GM19395 (cell line): ENCODE measurements at regions not wholly inside any gene's neighbourhood (a gene's known extent, or its start where the extent isn't known, plus 50 kb on each side); places are given as distances from the start of the nearest gene placed in this dataset.
"Not testable (repeated sequence)": the region's sequence is repeated elsewhere in the genome, so short reads cannot be mapped to it uniquely, and the experiment has no call there.

Experiments
- ATAC-seq: cut with Tn5 transposase; IDR thresholded peaks from one replicate; pipeline ENCODE4 v1.9.1; 2021; ENCODE audit warnings: mild to moderate bottlenecking, moderate library complexity; ENCODE audit not compliant: unreplicated experiment

DNA sequence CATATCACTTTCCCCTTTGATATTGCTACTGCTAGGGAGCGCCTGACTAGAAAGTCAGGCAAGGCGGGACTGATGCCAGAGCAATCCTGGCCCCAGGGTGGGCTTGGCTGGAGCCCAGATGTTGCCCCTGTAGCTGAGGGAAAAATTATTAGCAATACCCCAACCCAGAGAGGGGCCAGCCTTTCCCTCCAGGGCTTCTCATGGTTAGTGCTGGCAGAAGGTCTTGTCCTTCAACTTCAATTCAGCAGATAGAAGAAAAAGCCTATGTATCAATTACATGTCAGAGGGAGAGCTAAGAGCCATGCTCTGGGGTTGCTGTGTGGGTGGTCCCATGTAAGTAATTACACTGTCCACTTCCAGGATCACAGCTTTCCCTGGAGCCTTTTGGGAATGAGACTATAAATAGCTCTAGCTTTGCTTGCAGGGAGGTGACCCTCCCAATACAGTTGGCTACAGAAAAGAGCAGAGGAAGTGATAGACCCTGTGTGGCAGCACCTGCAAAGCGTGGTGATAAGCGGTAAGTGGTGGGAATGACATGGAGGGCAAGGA, 579.1 kb downstream of the CCSER2 start:
- no peak for ATAC-seq

DNA sequence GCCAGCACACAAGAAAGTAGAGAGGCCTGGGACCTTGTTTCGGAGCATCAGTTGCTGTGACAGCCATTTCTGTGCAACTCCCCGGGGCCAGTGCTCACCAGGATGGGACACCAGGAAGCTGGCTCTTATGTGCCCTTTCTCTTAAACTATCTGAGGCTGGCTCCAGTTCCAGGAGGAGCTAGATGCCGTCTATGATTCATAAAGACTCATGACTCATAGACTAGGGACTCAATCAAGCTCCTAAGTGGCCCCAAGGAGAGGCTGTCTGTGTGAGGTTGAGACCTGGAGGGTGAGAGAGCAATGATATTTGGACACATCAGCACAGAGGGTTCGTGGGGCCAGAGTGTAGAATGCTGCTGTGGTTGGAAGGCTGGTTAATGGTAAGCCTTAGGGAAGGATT, 580.1 kb downstream of the CCSER2 start:
- ATAC-seq, result no peak

DNA sequence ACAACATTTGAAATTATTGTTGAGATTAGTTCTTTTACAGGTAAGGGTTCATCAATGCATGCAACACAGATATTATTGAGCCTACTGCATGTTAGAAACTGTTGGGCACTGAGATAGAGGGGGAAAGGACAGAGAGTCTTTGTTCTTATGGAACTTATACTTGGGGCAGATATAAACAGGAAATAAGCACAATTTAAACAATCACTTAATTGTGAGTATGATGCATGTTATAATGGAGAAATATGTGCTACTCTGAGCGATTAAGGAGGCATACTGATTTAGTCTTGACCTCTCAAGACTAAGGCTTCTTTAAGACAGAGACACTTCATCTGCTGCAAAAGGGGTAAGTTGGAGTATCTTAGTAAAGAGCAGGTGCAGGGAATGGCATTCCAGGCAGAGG, 593.3 kb downstream of the CCSER2 start:
- ATAC-seq, result no peak

DNA sequence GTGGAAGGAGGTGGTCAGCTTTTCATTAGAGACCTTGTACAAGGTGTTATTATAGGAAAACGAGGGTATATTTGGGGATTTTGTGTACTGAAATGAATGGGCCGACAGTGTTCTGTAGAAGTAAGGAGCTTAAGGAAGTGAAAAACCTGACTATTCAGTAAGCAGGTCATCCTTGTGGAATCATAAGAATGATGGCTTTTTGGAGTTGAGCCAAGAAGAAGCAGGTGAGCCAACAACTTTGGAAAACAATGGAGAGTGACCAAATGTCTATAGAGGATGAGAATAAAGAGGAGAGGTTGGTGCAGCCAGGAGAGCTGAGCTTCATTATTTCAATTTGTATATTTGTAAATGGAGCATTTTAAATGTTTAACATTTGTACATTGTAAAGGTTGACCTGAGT, 595.7 kb downstream of the CCSER2 start:
- ATAC-seq, result no peak

DNA sequence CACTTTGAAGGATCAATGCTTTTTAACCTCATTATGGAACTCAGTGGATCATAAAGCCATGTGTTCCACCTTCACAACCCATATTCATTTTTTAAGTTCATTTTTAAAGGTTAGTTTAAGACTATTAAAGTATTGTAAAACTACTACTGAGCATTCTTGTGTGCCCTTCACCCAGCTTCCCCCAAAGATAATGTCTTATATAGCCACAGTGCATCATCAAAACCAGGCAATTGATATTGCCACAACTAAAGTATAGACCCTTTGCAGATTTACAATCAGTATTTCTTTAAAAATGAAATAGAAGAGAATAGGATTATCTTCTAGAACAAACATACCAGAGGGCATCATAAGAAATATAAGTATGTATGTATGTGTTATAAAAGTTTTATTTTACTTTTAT, 597.1 kb downstream of the CCSER2 start:
- no peak for ATAC-seq

DNA sequence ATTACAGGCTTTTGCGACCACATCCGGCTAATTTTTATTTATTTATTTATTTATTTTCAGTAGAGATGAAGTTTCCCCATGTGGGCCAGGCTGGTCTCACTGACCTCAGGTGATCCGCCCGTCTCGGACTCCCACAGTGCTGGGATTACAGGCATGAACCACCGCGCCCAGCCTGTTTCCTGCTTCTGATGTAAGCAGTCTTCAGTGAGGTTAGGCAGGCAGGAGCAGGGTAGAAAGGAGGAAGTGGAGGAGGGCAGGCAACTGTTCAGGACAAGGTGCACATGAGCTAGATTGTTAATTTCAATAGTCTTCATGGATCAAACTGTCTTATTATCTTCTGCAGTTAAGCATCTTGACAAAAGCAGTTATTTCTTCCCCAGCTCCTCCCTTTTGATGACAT, 605.0 kb downstream of the CCSER2 start:
- no peak for ATAC-seq

DNA sequence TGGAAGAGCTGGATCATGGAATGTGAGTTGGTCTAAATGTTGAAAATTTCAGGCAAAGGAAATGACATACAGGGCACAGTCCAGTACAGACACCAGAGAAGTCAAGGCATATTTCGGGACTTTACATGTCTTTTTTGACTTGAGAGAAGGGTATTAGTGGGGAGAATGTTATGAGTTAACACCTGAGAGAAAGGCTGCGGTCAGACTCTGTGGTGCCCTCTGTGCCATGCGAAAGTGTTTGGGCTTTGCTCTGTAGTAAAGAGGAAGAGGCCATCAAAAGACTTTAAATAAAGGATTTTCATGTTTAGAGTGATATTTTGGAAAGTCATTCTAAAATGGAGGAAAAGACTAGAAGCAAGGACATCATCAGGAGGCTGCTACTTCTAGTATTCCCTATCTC, 607.4 kb downstream of the CCSER2 start:
- no peak for ATAC-seq

DNA sequence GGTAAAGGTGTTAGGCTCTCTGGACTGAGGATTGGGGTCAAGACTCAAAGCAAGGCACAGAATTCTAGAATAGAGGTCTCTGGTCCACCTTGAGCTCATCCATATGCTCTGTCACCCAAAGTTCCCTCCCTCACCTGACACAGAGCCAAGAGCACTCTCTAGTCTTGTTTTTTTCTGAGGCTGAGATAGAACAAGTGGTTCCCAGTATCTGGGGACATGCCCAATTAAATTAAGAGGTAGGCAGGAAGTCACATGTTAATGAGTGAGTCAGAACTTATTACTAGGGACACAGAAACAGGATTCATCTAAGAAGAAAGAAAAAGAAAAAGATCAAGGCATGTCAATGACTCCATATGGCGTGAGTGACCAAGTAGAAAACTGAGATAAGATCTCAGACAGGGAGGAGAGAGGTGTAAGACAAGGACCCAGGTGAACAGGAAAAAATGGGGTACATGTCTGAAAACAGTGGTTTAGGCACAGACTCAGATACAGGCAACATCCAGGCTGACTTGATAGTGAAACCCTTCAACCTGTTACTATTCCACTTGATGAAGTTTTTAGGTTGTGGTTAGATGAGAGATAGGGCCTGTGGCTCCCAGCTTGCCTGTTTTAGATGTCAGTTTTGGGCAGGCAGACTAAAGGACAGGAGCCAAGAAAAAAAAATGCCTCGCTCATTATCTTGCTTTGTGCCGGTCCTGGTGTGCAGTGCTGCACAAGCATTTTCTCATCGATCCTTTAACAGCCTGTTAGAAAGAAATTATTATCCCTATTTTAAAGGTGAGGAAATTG, 609.9 kb downstream of the CCSER2 start:
- no peak for ATAC-seq

DNA sequence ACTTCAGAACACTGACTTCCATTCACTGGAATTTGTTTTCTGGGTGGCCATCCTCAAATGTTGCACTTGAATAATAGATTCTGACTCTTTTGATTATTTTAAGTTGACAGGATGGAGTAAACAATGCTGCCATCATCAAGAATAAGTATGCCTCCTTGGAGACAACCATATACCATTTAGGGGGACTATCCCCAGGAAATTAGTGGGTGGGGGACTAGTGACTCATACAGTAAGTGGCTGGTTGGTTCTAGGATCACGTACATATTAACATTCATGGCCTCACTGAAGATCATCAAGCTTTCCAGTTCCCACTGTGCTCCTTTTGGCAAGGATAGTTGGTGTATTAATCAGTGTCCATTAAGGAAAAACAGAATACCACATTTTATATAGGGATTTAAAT, 615.2 kb downstream of the CCSER2 start:
- ATAC-seq, result no peak

DNA sequence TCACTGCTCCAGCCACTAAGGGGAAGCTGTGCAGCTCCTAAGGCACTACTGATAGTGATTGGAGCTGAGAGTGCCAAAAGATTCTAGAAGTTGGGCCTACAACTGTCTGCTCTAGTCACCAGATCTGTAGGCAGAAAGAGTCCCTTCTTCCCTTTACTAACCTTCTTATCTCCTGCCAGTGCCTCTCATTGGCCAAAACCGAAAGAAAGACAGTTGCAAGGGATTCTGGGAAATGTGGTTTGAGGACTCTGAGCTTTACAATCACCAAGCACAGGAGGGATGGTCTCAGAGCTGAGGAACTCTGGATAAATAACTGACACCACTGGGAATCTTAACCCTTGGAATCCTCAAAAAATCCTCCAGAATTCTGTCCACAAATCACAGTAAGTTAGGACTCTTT, 615.8 kb downstream of the CCSER2 start:
- no peak for ATAC-seq

DNA sequence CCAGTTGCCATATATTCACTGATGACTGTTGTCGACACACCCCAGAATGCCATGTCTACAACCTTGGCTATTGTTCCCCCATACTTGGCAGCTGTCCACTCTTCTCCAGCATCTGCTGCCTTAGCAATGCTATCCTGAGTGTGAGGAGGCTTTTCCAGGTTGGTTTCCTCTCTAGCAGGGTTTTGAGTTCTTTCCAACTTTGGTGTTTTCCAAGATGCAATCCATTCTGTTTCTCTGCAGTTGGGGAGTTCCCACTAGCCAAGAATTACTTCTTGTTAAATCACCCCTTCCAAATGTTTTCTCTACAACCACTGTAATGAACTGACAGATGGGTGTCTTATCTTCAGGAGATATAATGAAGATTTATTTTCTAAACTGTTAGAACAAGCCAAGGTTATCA, 617.4 kb downstream of the CCSER2 start:
- ATAC-seq, result no peak

DNA sequence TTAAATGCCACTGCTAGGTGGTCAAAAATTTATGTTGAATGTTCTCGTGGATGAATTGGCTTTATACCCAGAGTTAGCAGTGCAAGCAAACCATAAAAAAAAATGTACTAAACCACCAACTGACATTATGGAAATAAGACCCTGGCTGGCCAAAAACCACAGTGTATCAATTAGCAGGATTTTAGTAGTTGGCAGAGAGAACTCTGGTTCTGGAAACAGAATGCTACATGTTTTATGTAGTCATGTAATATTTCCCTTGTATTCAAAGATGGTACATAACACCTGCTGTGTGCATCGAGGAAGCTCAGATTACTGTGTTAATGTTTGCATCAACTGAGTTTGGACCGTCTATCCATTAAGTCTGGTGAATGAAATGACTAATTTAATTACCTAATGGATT, 618.5 kb downstream of the CCSER2 start:
- ATAC-seq, result no peak

DNA sequence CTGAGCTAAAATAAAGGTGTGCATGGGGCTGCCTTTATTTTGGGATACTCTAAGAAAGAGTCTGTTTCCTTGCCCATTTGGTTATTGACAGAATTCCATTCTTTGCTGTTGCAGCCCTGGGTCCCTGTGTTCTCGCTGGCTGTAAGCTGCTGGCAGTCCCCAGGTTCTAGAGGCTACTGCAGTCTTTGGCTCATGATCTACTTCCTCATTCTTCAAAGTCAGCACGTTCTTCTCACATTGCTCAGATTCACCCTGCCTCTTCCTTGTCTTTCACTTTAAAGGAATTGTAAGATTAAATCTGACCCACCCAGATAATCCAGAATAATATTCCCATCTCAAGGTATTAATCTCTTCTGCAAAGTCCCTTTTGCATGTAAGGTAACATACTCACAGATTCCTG, 620.3 kb downstream of the CCSER2 start:
- no peak for ATAC-seq

DNA sequence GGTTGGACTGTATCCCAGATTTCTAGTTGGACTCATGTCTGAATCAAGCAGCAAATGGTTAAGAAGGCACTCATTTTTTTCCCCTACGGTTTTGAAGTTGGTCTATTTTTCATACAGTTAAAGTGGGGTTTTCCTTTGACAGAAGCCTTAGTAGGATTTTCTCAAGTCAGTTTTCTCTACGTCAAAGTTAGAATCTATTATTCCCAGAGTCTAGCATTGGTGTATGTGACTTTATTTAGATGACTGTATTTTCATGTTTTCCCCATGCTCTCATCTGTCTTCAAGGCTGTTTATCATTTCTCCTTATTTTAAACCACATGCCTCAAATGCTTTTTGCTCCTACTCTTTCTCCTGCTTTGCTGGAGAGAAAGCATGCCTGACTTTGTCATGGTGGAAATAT, 623.2 kb downstream of the CCSER2 start:
- ATAC-seq, result no peak

DNA sequence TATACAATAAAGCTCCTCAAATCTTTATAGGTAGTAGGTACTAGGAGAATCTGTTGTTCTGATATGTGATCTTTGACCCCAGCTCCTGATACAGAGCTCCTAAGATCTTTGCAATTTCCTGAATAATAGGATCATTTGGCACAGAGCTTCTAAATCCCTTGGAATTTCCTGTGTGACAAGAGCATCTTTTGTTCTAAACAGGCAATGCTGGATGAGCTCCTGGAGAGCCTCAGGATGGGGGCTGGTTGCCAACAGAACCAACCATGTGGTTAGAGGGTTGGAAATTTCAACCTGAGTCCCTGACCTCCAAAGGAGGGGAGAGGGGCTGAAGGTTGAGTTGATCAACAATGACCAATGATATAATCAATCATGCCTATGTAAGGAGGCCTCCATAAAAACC, 629.0 kb downstream of the CCSER2 start:
- ATAC-seq, result no peak

DNA sequence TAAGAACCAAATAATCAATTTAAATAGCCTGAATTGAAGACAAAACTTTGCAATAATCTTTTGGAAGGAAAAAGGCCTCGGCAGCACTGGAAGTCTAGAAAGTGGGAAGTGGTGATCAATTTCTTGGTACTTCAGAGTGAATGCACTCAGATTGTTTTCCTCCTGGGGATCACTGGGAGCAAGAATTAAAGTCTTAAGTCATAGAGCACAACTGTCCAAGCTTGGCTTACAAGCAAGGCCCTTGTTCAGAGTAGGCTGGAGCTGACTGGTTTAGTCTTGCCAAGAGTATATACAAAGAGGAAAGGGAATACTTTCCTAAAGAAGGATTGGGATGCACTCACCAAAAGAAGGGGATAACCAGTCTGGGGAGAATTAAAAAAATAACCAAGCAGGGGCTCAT, 637.1 kb downstream of the CCSER2 start:
- ATAC-seq, result no peak

DNA sequence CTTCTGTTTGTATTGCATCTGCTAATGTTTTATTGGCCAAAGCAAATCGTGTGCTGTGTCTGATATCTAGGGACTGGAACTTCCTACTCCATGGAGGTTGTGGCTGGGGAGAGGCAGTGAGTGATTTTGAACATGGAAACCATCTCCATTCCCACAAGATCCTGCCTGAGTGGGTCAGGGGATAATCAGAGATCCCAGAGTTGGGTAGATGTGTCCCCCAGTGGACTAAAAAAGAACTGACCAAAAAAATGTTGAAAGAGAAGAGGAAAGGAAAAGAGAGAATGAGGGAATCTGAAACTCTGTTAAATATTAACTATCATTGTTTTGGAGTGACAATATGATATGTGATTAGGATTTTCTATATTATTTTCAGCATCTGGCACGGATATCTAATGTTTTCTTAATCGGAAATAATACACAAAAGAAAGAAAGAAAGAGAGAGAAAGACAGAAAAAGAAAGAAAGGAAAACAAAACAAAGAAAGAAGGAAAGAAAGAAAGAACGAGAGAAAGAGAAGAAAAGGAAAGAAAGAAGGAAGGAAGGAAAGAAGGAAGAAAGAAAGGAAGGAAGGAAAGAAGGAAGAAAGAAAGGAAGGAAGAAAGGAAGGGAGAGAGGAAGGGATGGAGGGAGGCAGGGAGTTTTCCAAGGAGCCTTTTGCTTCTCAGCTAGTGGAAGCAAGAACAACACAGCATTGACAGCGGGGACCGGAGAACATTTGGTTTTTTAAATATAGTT, 638.5 kb downstream of the CCSER2 start:
- ATAC-seq, result no peak

DNA sequence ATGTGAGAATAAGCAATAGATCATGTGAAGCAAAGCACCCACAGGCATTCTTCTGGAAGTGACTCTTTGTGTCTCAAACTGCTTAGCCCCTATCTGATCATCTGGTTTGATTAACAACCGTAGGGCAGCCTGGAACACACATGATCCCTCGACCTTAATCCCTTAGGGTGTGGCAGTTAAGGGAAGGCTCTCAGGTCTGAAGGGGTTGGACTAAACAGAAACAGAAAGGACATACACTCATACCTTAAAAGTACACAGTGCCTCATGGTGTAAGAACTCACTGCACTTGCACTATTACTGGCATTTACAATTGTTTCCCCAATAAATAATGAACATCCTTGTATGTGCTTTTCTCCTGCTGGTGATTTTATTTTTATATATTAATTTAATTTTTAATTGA, 640.9 kb downstream of the CCSER2 start:
- not testable (repeated sequence) for ATAC-seq

DNA sequence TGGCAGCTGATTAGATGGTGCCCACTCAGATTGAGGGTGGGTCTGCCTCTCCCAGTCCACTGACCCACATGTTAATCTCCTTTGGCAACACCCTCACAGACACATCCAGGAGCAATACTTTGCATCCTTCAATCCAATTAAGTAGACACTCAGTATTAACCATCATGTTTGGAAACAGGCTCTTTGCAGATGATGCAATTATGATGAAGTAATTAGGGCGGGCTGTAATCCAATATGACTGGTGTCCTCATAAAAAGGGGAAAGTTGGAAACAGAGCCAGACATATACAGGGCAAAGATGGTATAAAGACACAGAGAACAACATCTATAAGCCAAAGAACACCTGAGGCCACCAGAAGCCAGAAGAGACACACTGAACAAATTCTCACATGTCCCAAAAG, 658.6 kb downstream of the CCSER2 start:
- no peak for ATAC-seq

DNA sequence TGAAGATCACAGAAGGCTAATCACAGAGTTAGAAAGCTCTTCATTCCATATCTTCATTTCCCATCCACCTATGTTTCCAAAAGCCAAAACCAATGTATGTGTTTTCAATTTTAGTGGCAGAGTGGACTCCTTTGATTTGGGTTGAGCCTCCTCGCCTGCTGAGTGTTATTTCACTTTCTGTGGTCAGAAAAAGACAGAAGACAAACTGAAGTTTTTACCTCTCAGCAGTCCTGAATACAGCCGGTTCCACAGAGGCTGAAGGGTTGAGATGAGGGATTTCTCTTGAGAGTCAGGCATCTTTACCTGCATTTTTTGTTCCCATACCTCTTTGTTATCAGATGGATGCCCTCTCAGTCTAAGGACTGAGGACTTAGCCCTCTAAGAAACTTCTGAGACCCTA, 659.6 kb downstream of the CCSER2 start:
- no peak for ATAC-seq

DNA sequence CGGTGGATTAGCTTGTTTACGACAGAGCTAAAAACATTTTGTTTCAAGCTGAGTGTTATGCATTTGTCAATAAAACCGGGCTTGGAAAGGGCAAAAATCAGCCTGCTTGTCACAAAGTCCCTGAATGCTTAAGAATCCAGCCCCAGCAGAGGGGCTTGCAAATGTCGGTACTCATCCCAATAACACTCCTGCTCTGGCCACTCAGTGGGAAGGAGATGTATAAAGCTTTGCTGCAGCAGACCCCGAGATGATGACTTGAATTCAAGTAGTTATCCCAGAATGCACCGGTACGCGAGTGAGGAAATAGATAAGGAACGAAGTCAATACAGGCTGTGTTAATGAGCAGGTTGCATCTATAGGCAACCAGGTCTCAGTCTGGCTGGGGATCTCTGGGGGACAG, 662.3 kb downstream of the CCSER2 start:
- ATAC-seq, result no peak

DNA sequence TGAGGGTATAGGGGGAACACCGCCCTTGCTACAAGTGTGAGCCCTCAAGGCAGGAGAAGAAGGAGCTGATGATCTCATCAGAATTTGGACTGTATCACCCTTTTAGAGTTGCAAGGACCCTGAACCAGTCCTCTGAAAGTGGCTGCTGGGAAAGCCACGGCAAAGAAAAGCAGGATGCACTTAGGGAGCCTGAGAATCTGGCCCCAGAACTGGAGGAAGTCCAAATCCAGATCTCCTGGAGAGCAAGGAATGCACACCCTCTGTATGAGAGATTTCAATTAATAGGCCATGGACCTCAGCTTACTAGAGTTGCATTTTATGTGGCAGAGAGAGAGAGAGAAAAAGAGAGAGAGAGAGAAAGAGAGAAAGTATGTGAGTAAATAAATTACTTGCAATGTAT, 662.9 kb downstream of the CCSER2 start:
- no peak for ATAC-seq
